ENCODE measurements at regions not wholly inside any gene's neighbourhood (a gene's known extent, or its start where the extent isn't known, plus 50 kb on each side); places are given as distances from the start of the nearest gene placed in this dataset.

- DNase-seq = no peak
- Histone ChIP-seq H3K4me3 (ENCODE audit: low read length) (no peak overlapping the region), H3K27ac (ENCODE audit: low read length) (no peak overlapping the region), H3K9me3 (ENCODE audit: control insufficient read depth, low read depth, low read length) (no peaks in the 10 kb centered on the region), H3K27me3 (ENCODE audit: control insufficient read depth, insufficient read depth, low read length) (no peaks in the 10 kb centered on the region), H3K4me1 (ENCODE audit: control insufficient read depth, insufficient read depth, low read length) (peaks cover 21% of the 10 kb centered on the region), H3K36me3 (ENCODE audit: control insufficient read depth, insufficient read depth, low read length) (no peaks in the 10 kb centered on the region)
- 80% methylated on average over 1 of the region's 18 CpGs for WGBS (ENCODE audit: insufficient coverage, low lambda C conversion rate)
Measured at GRCh38 chr10:130484468-130485180, 348.4 kb downstream of the GLRX3 start.

GRCh38 chr10:130485236-130485957 is 349.2 kb downstream of the GLRX3 start:
- H3K27me3 ChIP-seq (ENCODE audit: control insufficient read depth, insufficient read depth, low read length) = no peaks in the 10 kb centered on the region
- no peak overlapping the region for H3K4me3 ChIP-seq (ENCODE audit: low read length)
- DNase-seq = no peak
- no peaks in the 10 kb centered on the region for H3K36me3 ChIP-seq (ENCODE audit: control insufficient read depth, insufficient read depth, low read length)
- WGBS (ENCODE audit: insufficient coverage, low lambda C conversion rate) = no CpG with 5 or more reads among the region's 27 CpGs
- H3K9me3 ChIP-seq (ENCODE audit: control insufficient read depth, low read depth, low read length) = no peaks in the 10 kb centered on the region
- H3K27ac ChIP-seq (ENCODE audit: low read length) = no peak overlapping the region
- peaks cover 26% of the 10 kb centered on the region for H3K4me1 ChIP-seq (ENCODE audit: control insufficient read depth, insufficient read depth, low read length)

- Histone ChIP-seq H3K4me1 (ENCODE audit: control insufficient read depth, insufficient read depth, low read length) (peaks cover 32% of the 10 kb centered on the region), H3K36me3 (ENCODE audit: control insufficient read depth, insufficient read depth, low read length) (no peaks in the 10 kb centered on the region), H3K27me3 (ENCODE audit: control insufficient read depth, insufficient read depth, low read length) (no peaks in the 10 kb centered on the region), H3K27ac (ENCODE audit: low read length) (no peak overlapping the region), H3K4me3 (ENCODE audit: low read length) (no peak overlapping the region), H3K9me3 (ENCODE audit: control insufficient read depth, low read depth, low read length) (no peaks in the 10 kb centered on the region)
- 51% methylated on average over 3 of the region's 29 CpGs for WGBS (ENCODE audit: insufficient coverage, low lambda C conversion rate)
- peak in 1 of 2 donors; percentile 52 for DNase-seq
Measured at GRCh38 chr10:130485958-130486895, 350.0 kb downstream of the GLRX3 start.

GRCh38 chr10:130486906-130487305 is 350.7 kb downstream of the GLRX3 start:
- WGBS (ENCODE audit: insufficient coverage, low lambda C conversion rate) = 0% methylated on average over 1 of the region's 7 CpGs
- H3K9me3 ChIP-seq (ENCODE audit: control insufficient read depth, low read depth, low read length) = no peaks in the 10 kb centered on the region
- H3K27me3 ChIP-seq (ENCODE audit: control insufficient read depth, insufficient read depth, low read length) = no peaks in the 10 kb centered on the region
- peaks cover 34% of the 10 kb centered on the region for H3K4me1 ChIP-seq (ENCODE audit: control insufficient read depth, insufficient read depth, low read length)
- no peak overlapping the region for H3K27ac ChIP-seq (ENCODE audit: low read length)
- DNase-seq = peak in 1 of 2 donors; percentile 73
- H3K36me3 ChIP-seq (ENCODE audit: control insufficient read depth, insufficient read depth, low read length) = no peaks in the 10 kb centered on the region
- no peak overlapping the region for H3K4me3 ChIP-seq (ENCODE audit: low read length)

GRCh38 chr10:130487566-130487965 is 351.4 kb downstream of the GLRX3 start:
- peak in 1 of 2 donors; percentile 65 for DNase-seq
- Histone ChIP-seq H3K27me3 (ENCODE audit: control insufficient read depth, insufficient read depth, low read length) (no peaks in the 10 kb centered on the region), H3K4me3 (ENCODE audit: low read length) (no peak overlapping the region), H3K36me3 (ENCODE audit: control insufficient read depth, insufficient read depth, low read length) (no peaks in the 10 kb centered on the region), H3K9me3 (ENCODE audit: control insufficient read depth, low read depth, low read length) (no peaks in the 10 kb centered on the region), H3K27ac (ENCODE audit: low read length) (peak overlapping the region; percentile 46), H3K4me1 (ENCODE audit: control insufficient read depth, insufficient read depth, low read length) (peaks cover 38% of the 10 kb centered on the region)
- no CpG with 5 or more reads among the region's 6 CpGs for WGBS (ENCODE audit: insufficient coverage, low lambda C conversion rate)

GRCh38 chr10:130489891-130490290 is 353.7 kb downstream of the GLRX3 start:
- H3K27ac ChIP-seq (ENCODE audit: low read length) = peak overlapping the region; percentile 80
- no peak overlapping the region for H3K4me3 ChIP-seq (ENCODE audit: low read length)
- H3K9me3 ChIP-seq (ENCODE audit: control insufficient read depth, low read depth, low read length) = no peaks in the 10 kb centered on the region
- peaks cover 39% of the 10 kb centered on the region for H3K4me1 ChIP-seq (ENCODE audit: control insufficient read depth, insufficient read depth, low read length)
- WGBS (ENCODE audit: insufficient coverage, low lambda C conversion rate) = 19% methylated on average over 4 of the region's 5 CpGs
- peak; percentile 74 to 90 for DNase-seq
- no peaks in the 10 kb centered on the region for H3K36me3 ChIP-seq (ENCODE audit: control insufficient read depth, insufficient read depth, low read length)
- H3K27me3 ChIP-seq (ENCODE audit: control insufficient read depth, insufficient read depth, low read length) = no peaks in the 10 kb centered on the region

GRCh38 chr10:130491011-130491692 is 355.0 kb downstream of the GLRX3 start:
- H3K36me3 ChIP-seq (ENCODE audit: control insufficient read depth, insufficient read depth, low read length) = no peaks in the 10 kb centered on the region
- no peak for DNase-seq
- no peak overlapping the region for H3K4me3 ChIP-seq (ENCODE audit: low read length)
- 57% methylated on average over 1 of the region's 5 CpGs for WGBS (ENCODE audit: insufficient coverage, low lambda C conversion rate)
- no peak overlapping the region for H3K27ac ChIP-seq (ENCODE audit: low read length)
- no peaks in the 10 kb centered on the region for H3K27me3 ChIP-seq (ENCODE audit: control insufficient read depth, insufficient read depth, low read length)
- H3K4me1 ChIP-seq (ENCODE audit: control insufficient read depth, insufficient read depth, low read length) = peaks cover 39% of the 10 kb centered on the region
- H3K9me3 ChIP-seq (ENCODE audit: control insufficient read depth, low read depth, low read length) = no peaks in the 10 kb centered on the region

- no peak for DNase-seq
- Histone ChIP-seq H3K4me1 (ENCODE audit: control insufficient read depth, insufficient read depth, low read length) (peaks cover 39% of the 10 kb centered on the region), H3K9me3 (ENCODE audit: control insufficient read depth, low read depth, low read length) (no peaks in the 10 kb centered on the region), H3K27me3 (ENCODE audit: control insufficient read depth, insufficient read depth, low read length) (no peaks in the 10 kb centered on the region), H3K36me3 (ENCODE audit: control insufficient read depth, insufficient read depth, low read length) (no peaks in the 10 kb centered on the region), H3K27ac (ENCODE audit: low read length) (no peak overlapping the region), H3K4me3 (ENCODE audit: low read length) (no peak overlapping the region)
- WGBS (ENCODE audit: insufficient coverage, low lambda C conversion rate) = no CpG with 5 or more reads among the region's 7 CpGs
Measured at GRCh38 chr10:130491693-130492050, 355.5 kb downstream of the GLRX3 start.

GRCh38 chr10:130492266-130492934 is 356.2 kb downstream of the GLRX3 start:
- H3K36me3 ChIP-seq (ENCODE audit: control insufficient read depth, insufficient read depth, low read length) = no peaks in the 10 kb centered on the region
- H3K27ac ChIP-seq (ENCODE audit: low read length) = no peak overlapping the region
- peaks cover 32% of the 10 kb centered on the region for H3K4me1 ChIP-seq (ENCODE audit: control insufficient read depth, insufficient read depth, low read length)
- peak in 1 of 2 donors; percentile 51 for DNase-seq
- H3K9me3 ChIP-seq (ENCODE audit: control insufficient read depth, low read depth, low read length) = no peaks in the 10 kb centered on the region
- no CpG with 5 or more reads among the region's 3 CpGs for WGBS (ENCODE audit: insufficient coverage, low lambda C conversion rate)
- H3K4me3 ChIP-seq (ENCODE audit: low read length) = no peak overlapping the region
- H3K27me3 ChIP-seq (ENCODE audit: control insufficient read depth, insufficient read depth, low read length) = no peaks in the 10 kb centered on the region
